ENCODE measurements at regions not wholly inside any gene's neighbourhood (a gene's known extent, or its start where the extent isn't known, plus 50 kb on each side); places are given as distances from the start of the nearest gene placed in this dataset.

DNA sequence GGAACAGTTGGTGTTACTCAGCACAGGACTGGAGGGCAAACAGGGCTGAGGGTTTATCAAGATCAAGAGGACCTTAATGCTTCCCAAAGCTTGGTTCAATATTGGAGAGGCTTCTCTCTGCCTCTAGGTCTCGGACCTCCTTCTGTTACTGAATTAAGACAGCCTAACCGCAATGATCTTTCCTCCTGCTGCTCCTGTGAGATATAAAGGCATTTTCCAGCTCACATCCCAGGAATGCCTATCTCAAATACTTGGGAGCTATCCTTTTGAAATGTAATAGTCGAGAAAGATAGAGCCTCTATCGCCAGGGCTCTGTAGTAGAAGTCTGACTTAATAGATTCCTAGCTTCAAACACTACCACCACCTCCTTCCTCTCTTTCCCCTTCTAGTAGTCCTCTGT lies 1475.0 kb downstream of the SLITRK1 start:
- POLR2A ChIA-PET, result no interaction called here
- CTCF ChIA-PET, result no interaction called here
- H3K4me3 ChIP-seq (ENCODE audit: low read depth, low read length), result no peak overlapping the region
- TF ChIP-seq, protein P1, sequence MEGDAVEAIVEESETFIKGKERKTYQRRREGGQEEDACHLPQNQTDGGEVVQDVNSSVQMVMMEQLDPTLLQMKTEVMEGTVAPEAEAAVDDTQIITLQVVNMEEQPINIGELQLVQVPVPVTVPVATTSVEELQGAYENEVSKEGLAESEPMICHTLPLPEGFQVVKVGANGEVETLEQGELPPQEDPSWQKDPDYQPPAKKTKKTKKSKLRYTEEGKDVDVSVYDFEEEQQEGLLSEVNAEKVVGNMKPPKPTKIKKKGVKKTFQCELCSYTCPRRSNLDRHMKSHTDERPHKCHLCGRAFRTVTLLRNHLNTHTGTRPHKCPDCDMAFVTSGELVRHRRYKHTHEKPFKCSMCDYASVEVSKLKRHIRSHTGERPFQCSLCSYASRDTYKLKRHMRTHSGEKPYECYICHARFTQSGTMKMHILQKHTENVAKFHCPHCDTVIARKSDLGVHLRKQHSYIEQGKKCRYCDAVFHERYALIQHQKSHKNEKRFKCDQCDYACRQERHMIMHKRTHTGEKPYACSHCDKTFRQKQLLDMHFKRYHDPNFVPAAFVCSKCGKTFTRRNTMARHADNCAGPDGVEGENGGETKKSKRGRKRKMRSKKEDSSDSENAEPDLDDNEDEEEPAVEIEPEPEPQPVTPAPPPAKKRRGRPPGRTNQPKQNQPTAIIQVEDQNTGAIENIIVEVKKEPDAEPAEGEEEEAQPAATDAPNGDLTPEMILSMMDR (IDR thresholded peaks at IDR 0.05; ENCODE audit: insufficient read depth, low read length, missing control alignments), result no peak
- no peak for DNase-seq (ENCODE audit: low read depth, low spot score)

DNA sequence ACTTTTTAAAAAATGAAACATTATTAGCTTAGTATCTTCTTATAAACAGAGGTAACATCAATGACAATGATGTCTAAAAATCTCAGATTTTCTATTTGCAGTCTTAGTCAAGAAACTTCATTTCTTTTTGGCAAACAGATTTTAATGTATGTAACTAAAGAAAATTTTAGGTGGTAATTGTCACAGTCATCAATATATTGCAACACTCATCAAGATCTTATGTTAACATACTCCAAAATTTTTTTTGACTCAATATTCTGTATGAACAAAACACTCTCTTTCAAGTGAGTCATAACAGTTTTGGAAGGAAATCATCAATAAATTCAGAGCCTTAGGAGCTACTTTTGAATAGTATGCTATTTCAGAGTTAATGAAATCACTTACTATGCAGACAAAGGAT lies 1507.6 kb downstream of the SLITRK1 start:
- DNase-seq (ENCODE audit: low read depth, low spot score), result no peak
- POLR2A ChIA-PET, result no interaction called here
- H3K4me3 ChIP-seq (ENCODE audit: low read depth, low read length), result no peak overlapping the region

DNA sequence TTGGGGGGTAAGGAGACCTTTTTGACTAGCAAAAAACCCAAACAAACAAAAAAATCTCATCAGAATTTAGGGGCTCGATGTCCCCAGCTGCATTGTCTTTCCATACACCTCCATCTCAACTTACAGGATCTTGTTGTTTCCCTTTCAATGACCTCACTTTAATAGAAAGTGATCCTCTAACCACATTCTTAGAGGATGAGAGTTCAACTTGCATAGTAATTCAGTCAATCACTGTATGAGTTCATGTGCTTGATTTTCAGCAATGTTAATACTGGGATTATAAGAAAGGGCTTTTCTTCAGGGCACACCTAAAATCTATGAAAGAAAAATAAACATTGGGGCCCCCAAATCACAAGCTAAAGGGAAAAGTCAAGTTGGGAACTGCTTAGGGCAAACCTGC lies 1512.0 kb downstream of the SLITRK1 start:
- POLR2A ChIA-PET, result no interaction called here
- TF ChIP-seq, protein P1 (IDR thresholded peaks at IDR 0.05; ENCODE audit: insufficient read depth, low read length, missing control alignments), result no peak
- DNase-seq (ENCODE audit: low read depth, low spot score), result no peak
- CTCF ChIA-PET, result no interaction called here
- no peak overlapping the region for H3K4me3 ChIP-seq (ENCODE audit: low read depth, low read length)

More for the DNA sequence above, 1507.6 kb downstream of the SLITRK1 start:
- TF ChIP-seq, protein P1 (IDR thresholded peaks at IDR 0.05; ENCODE audit: insufficient read depth, low read length, missing control alignments), result no peak
- CTCF ChIA-PET, result no interaction called here

DNA sequence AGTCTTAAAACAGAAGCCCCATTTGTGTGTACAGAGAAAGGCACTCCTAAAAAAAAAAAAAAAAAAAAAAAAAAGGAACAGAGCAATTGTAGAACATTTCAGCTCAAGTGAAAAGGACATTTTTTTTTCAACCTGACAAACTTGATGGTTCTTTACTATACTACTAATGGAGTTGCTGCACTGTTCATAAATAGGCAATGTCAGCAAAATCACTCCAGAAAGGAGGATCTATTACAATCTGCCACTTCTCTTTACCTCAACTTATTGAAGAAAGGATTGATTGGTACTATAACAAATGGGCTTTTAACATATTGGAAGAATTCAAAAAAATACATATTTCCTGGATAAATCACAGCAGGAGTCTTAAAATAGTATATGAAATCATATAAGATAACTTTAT lies 1517.7 kb downstream of the SLITRK1 start:
- TF ChIP-seq, protein P1 (IDR thresholded peaks at IDR 0.05; ENCODE audit: insufficient read depth, low read length, missing control alignments), result no peak
- H3K4me3 ChIP-seq (ENCODE audit: low read depth, low read length), result no peak overlapping the region
- ChIA-PET POLR2A (no interaction called here), CTCF (no interaction called here)
- DNase-seq (ENCODE audit: low read depth, low spot score), result no peak

DNA sequence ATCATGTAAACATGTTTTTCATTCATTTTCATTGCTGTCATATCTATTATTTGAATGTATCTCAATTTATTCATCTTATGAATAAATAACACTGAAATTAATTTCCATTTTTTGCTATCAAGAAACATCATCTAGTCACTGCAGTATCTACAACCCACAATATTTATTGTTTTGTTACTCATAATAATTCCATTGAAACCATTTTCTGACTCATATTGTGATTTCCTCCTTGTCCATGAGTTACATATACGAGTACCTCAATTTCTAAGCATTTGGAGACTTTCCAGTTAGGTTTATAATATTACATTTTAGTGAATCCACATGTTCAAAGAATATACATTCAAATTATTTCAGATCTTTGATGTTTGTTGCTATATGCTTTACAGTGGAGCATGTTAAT lies 1524.0 kb downstream of the SLITRK1 start:
- no peak overlapping the region for H3K4me3 ChIP-seq (ENCODE audit: low read depth, low read length)
- DNase-seq (ENCODE audit: low read depth, low spot score), result no peak
- ChIA-PET CTCF (no interaction called here), POLR2A (no interaction called here)
- TF ChIP-seq, protein P1 (IDR thresholded peaks at IDR 0.05; ENCODE audit: insufficient read depth, low read length, missing control alignments), result no peak

DNA sequence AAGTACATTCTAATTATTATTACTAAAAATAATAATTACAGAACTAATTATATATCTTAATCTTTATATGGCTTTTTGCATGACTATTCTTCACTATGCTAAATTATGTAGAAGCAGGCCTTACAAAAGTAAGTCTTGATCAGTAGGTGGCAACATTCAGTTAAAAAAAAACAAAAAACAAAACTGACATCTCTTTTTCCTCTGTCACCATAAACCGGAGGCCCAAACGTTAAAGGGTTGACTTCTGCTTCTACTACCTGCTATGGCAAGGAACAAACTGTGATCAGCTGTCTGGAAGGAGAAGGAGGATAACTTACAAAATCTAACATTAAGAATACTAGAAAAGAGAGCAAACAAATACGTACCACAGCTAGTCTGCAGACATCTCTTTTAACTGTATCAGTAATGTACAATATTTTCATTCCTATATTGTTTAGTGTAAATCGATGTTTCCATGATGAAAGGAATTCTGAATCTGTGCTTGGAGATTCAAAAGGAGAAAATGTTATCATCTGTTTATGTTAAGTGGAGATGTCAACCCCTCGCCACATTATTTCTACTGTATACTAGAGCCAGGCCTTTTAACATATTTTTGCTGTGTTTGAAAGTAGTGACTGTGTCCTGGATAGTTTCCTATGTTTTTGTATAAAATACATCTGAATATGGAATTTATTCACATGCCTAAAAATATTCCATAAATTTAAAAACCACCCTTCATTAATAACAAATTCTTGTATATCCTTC lies 1525.4 kb downstream of the SLITRK1 start:
- CTCF ChIA-PET, result no interaction called here
- DNase-seq (ENCODE audit: low read depth, low spot score), result no peak
- TF ChIP-seq, protein P1 (IDR thresholded peaks at IDR 0.05; ENCODE audit: insufficient read depth, low read length, missing control alignments), result no peak
- POLR2A ChIA-PET, result no interaction called here
- H3K4me3 ChIP-seq (ENCODE audit: low read depth, low read length), result no peak overlapping the region
